CD8-positive, alpha-beta memory T cell (primary cell): ENCODE measurements at regions not wholly inside any gene's neighbourhood (a gene's known extent, or its start where the extent isn't known, plus 50 kb on each side); places are given as distances from the start of the nearest gene placed in this dataset.

Experiments used
- CTCF ChIA-PET: fragments of 350-600 bp; sonication (Branson Sonifier 250); formaldehyde crosslinking; loops from one replicate; lab custom pipeline; 2021; ENCODE audit warnings: antibody characterized with exemption; lab: Charles Lee
- POLR2A ChIA-PET: fragments of 350-600 bp; sonication (Branson Sonifier 250); formaldehyde crosslinking; loops from one replicate; lab custom pipeline; 2021; ENCODE audit warnings: antibody characterized with exemption; lab: Charles Lee
- DNase-seq, 5 donors: peaks; one replicate each; pipeline versions ENCODE4 v3.0.0 to v3.0.0-alpha.2; 2020 to 2022; ENCODE audit warnings: mixed read lengths in 1 of 5
- H3K27ac ChIP-seq: one replicate; pipeline ENCODE4 v1.7.0; 2013; ENCODE audit warnings: low read depth, mild to moderate bottlenecking, low read length, moderate library complexity
- H3K27me3 ChIP-seq: 2 replicates; pipeline ENCODE4 v1.7.0; 2013; ENCODE audit warnings: low read length, mild to moderate bottlenecking; ENCODE audit not compliant: insufficient read depth, poor library complexity, severe bottlenecking
- H3K36me3 ChIP-seq: 2 replicates; pipeline ENCODE4 v1.7.0; 2013; ENCODE audit warnings: mild to moderate bottlenecking, low read length, moderate library complexity; ENCODE audit not compliant: insufficient read depth
- H3K4me1 ChIP-seq: 2 replicates; pipeline ENCODE4 v1.7.0; 2013; ENCODE audit warnings: mild to moderate bottlenecking, low read length, moderate library complexity; ENCODE audit not compliant: insufficient read depth
- H3K4me3 ChIP-seq: 2 replicates; pipeline ENCODE4 v1.7.0; 2013; ENCODE audit warnings: mild to moderate bottlenecking, low read length
- H3K9me3 ChIP-seq: 2 replicates; pipeline ENCODE4 v1.7.0; 2013; ENCODE audit warnings: mild to moderate bottlenecking, low read length
- H3K27ac Mint-ChIP-seq, 8 donors: one replicate each; pipeline ENCODE4 v1.8.0; 2020 to 2021; ENCODE audit warnings: mixed read lengths in 8 of 8, mild to moderate bottlenecking in 6 of 8, inconsistent platforms in 3 of 8, moderate library complexity in 3 of 8
- H3K27me3 Mint-ChIP-seq, 2 donors: one replicate each; pipeline ENCODE4 v1.8.0; 2020 to 2021; ENCODE audit warnings: mixed read lengths in 2 of 2, mild to moderate bottlenecking in 1 of 2, moderate library complexity in 1 of 2
- H3K36me3 Mint-ChIP-seq, 3 donors: one replicate each; pipeline ENCODE4 v1.8.0; 2020 to 2021; ENCODE audit warnings: mixed read lengths in 3 of 3, inconsistent platforms in 1 of 3, mild to moderate bottlenecking in 1 of 3
- H3K4me1 Mint-ChIP-seq, 3 donors: one replicate each; pipeline ENCODE4 v1.8.0; 2020 to 2021; ENCODE audit warnings: mixed read lengths in 3 of 3, inconsistent platforms in 1 of 3, mild to moderate bottlenecking in 1 of 3
- H3K4me3 Mint-ChIP-seq, 7 donors: one replicate each; pipeline ENCODE4 v1.8.0; 2020 to 2021; ENCODE audit warnings: mixed read lengths in 7 of 7, mild to moderate bottlenecking in 6 of 7, moderate library complexity in 4 of 7, inconsistent platforms in 2 of 7
- H3K9me3 Mint-ChIP-seq, 5 donors: one replicate each; pipeline ENCODE4 v1.8.0; 2020 to 2022; ENCODE audit warnings: mixed read lengths in 5 of 5, mild to moderate bottlenecking in 3 of 5, moderate library complexity in 2 of 5, inconsistent platforms in 1 of 5

DNA sequence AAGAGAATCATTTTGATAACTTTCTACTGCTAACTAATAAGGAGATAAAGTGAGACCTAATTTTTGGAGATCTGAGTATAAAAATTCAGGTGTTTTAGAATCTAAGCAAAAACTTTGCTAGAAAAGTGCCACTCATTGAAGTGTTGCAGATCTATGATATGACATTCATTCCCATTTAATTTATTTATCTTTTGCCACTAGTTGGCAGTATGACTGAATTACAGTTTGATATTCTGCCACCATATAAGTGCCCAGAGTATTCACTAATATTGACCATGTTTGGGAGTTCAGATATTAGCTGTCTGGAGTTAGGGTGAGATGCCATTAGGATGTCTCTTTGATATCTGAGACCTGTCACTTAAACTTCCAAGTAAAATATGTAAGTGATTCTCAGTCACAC is 251.3 kb upstream of the GBE1 start:
- Histone ChIP-seq H3K4me1 (no peaks in the 10 kb centered on the region), H3K27me3 (no peaks in the 10 kb centered on the region), H3K36me3 (no peaks in the 10 kb centered on the region), H3K27ac (no peak overlapping the region), H3K9me3 (no peaks in the 10 kb centered on the region), H3K4me3 (no peak overlapping the region)
- Mint-ChIP-seq H3K27me3 (no peaks in the 10 kb centered on the region), H3K27ac (no peak overlapping the region), H3K4me1 (no peaks in the 10 kb centered on the region), H3K36me3 (peaks cover 0 to 2% (median 0%) of the 10 kb centered on the region in 3 donors), H3K9me3 (peaks cover 2 to 16% (median 6%) of the 10 kb centered on the region in 5 donors), H3K4me3 (no peak overlapping the region)
- CTCF ChIA-PET, result no interaction called here
- no peak for DNase-seq
- POLR2A ChIA-PET, result no interaction called here

DNA sequence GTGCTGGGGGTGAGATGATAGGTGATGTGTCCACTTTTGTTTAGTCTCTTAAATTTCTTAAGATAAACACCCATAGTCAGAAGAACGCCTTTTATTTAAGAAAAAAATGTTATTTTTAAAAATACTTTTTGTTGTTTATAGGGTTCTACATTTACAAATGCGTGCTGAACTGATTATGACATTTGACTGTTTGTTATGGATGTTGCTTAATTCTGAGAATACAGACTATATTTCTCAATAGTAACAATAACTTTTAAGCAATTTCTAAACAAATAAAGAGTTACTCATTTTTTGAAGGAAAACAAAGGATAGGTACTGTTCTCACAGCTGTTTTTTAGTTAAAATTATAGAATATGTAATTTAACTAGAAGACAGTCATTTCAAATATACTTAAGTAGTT is 249.9 kb upstream of the GBE1 start:
- Mint-ChIP-seq H3K9me3 (peaks cover 2 to 27% (median 6%) of the 10 kb centered on the region in 5 donors), H3K27ac (no peak overlapping the region), H3K36me3 (peaks cover 0 to 2% (median 0%) of the 10 kb centered on the region in 3 donors), H3K27me3 (no peaks in the 10 kb centered on the region), H3K4me1 (no peaks in the 10 kb centered on the region), H3K4me3 (no peak overlapping the region)
- no peaks in the 10 kb centered on the region for H3K27me3 ChIP-seq
- no peak for DNase-seq
- ChIA-PET CTCF (no interaction called here), POLR2A (no interaction called here)
- no peak overlapping the region for H3K4me3 ChIP-seq
- no peaks in the 10 kb centered on the region for H3K9me3 ChIP-seq
- H3K36me3 ChIP-seq, result no peaks in the 10 kb centered on the region
- no peaks in the 10 kb centered on the region for H3K4me1 ChIP-seq
- no peak overlapping the region for H3K27ac ChIP-seq

DNA sequence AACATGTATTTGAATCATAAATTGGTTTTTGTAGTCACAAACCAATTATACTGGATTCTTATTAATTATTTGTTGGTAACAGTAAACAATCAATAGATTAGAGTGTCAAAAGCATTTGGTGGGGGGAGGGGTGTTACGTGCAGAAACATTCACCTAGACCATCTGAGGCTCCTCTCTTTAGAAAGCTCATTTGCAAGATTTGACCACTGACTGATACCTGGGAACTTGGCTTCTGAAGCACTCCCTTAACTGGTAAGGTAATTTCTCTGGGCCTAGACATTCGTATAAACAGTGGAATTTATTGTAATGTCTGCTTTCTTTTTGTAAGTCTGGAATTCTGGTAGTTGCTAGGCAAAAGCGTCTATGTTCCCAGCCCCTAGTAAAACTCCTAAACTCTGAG is 243.8 kb upstream of the GBE1 start:
- POLR2A ChIA-PET, result no interaction called here
- Histone ChIP-seq H3K36me3 (no peaks in the 10 kb centered on the region), H3K4me3 (no peak overlapping the region), H3K4me1 (no peaks in the 10 kb centered on the region), H3K27me3 (no peaks in the 10 kb centered on the region), H3K9me3 (no peaks in the 10 kb centered on the region), H3K27ac (no peak overlapping the region)
- DNase-seq, result no peak
- no peaks in the 10 kb centered on the region for H3K27me3 Mint-ChIP-seq
- no peak overlapping the region for H3K27ac Mint-ChIP-seq
- no peaks in the 10 kb centered on the region for H3K4me1 Mint-ChIP-seq
- CTCF ChIA-PET, result no interaction called here
- peaks cover 0 to 2% (median 0%) of the 10 kb centered on the region in 3 donors for H3K36me3 Mint-ChIP-seq
- peaks cover 0 to 22% (median 5%) of the 10 kb centered on the region in 5 donors for H3K9me3 Mint-ChIP-seq
- H3K4me3 Mint-ChIP-seq, result no peak overlapping the region

DNA sequence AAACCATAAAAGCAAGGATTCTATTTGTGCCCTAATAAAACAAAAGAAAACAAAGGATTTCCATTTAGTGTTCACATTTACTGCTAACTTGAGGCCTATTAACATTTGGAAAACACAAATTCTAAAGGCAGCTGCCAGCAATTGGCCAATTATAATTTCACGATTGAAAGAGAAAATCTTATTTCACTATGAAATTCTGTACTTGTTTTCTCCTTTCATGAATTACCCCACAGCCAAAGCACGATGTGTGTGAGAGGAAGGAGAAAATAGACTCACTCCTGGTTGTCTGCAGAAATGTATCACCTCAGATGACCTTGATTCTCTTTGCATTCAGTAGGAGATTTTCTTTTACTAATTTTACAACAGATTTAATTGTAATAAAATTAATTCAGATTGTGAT is 242.8 kb upstream of the GBE1 start:
- Histone ChIP-seq H3K36me3 (no peaks in the 10 kb centered on the region), H3K4me1 (no peaks in the 10 kb centered on the region), H3K27ac (no peak overlapping the region), H3K27me3 (no peaks in the 10 kb centered on the region), H3K9me3 (no peaks in the 10 kb centered on the region), H3K4me3 (no peak overlapping the region)
- Mint-ChIP-seq H3K4me1 (no peaks in the 10 kb centered on the region), H3K36me3 (peaks cover 0 to 2% (median 0%) of the 10 kb centered on the region in 3 donors), H3K27me3 (no peaks in the 10 kb centered on the region), H3K4me3 (no peak overlapping the region), H3K9me3 (peaks cover 0 to 22% (median 5%) of the 10 kb centered on the region in 5 donors), H3K27ac (no peak overlapping the region)
- ChIA-PET POLR2A (no interaction called here), CTCF (no interaction called here)
- DNase-seq, result no peak

DNA sequence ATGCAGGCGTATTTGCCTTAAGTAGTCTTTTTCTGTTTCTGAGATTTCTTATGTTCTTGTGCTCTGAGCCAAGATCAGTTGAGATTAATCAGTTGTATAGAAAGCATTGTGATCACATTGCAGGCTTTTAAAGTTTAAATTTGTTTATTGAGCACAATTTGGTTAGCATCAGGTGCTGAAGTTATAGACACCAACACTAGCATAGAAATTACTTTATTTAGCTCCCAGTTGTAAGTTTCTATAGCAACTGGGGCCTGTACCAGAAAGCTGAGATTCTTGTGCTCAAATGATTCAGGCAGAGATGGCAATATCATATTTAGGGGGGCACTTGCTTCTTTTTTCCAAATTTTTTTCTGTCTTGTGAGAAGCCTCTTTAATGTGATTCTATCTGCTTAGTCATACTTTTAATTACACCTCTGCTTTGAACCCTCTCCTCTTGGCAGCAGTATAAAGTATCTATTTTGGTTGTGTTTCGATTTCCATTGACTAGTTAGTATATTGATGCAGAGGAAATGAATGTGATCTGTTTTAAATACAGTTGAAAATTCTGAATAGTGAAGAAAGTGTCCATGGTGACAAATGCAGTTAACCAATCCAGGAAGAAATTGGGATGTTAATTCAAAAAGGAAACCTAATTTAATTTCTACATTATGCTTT is 241.7 kb upstream of the GBE1 start:
- Histone ChIP-seq H3K4me1 (no peaks in the 10 kb centered on the region), H3K4me3 (no peak overlapping the region), H3K9me3 (no peaks in the 10 kb centered on the region), H3K27me3 (no peaks in the 10 kb centered on the region), H3K36me3 (no peaks in the 10 kb centered on the region), H3K27ac (no peak overlapping the region)
- Mint-ChIP-seq H3K27ac (no peak overlapping the region), H3K36me3 (no peaks in the 10 kb centered on the region), H3K27me3 (no peaks in the 10 kb centered on the region), H3K4me3 (no peak overlapping the region), H3K9me3 (peaks cover 0 to 13% (median 1%) of the 10 kb centered on the region in 5 donors), H3K4me1 (no peaks in the 10 kb centered on the region)
- ChIA-PET CTCF (no interaction called here), POLR2A (no interaction called here)
- no peak for DNase-seq

DNA sequence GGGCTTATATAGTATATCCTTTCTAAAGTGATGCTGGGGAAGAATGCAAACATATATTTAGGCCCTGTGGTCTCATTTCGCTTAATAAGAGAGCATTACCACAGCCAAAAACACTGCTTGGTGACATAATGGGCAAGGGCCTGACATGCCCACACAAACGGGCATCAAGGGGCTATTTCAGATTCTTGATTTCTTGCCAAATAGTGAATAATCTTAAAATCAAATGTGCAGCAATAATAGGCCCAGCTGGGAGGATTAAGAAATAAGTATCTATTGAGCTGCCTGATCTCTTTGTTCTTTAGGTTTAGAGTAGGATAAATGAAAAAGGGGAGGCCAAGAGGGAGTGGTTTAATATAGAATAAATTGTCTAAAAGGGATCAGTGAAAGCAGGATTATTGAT is 241.0 kb upstream of the GBE1 start:
- Mint-ChIP-seq H3K9me3 (peaks cover 0 to 9% (median 1%) of the 10 kb centered on the region in 5 donors), H3K4me1 (no peaks in the 10 kb centered on the region), H3K36me3 (no peaks in the 10 kb centered on the region), H3K27ac (no peak overlapping the region), H3K27me3 (no peaks in the 10 kb centered on the region), H3K4me3 (no peak overlapping the region)
- ChIA-PET CTCF (no interaction called here), POLR2A (no interaction called here)
- no peaks in the 10 kb centered on the region for H3K27me3 ChIP-seq
- no peaks in the 10 kb centered on the region for H3K36me3 ChIP-seq
- H3K4me3 ChIP-seq, result no peak overlapping the region
- H3K9me3 ChIP-seq, result no peaks in the 10 kb centered on the region
- no peak overlapping the region for H3K27ac ChIP-seq
- H3K4me1 ChIP-seq, result no peaks in the 10 kb centered on the region
- DNase-seq, result no peak

DNA sequence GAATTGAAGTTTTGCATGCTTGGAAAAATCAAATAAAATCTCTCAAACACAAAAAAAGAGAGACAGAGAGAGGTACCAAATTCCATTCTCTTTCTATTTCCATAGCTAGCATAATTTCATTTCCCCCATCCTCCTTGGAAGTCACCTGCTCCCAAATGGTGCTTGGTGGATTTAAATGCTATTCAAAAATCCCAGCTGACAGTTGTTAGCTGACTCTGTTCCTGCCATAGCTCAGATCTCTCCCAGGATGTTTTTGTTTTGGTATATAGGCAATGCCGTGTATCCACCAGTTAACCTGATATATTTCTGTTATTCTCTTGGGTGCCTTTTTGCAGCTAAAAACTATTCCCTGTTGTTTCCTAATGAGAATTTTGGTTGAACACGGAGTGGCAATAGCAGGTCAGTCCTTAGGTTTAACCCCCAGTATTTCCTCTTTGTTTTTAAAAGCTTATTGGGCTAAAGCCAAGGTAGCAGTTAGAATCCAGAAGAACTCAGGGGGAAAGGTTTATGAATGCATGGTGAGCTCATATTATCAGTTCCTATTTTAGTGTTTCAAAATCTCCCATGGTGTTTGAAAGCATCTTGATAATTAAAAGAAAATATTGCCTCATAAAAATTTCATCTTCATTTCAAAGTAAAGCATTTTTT is 240.0 kb upstream of the GBE1 start:
- no peaks in the 10 kb centered on the region for H3K4me1 Mint-ChIP-seq
- DNase-seq, result no peak
- Histone ChIP-seq H3K36me3 (no peaks in the 10 kb centered on the region), H3K9me3 (no peaks in the 10 kb centered on the region), H3K27ac (no peak overlapping the region), H3K4me3 (no peak overlapping the region), H3K4me1 (no peaks in the 10 kb centered on the region), H3K27me3 (no peaks in the 10 kb centered on the region)
- peaks cover 0 to 6% (median 1%) of the 10 kb centered on the region in 5 donors for H3K9me3 Mint-ChIP-seq
- no peaks in the 10 kb centered on the region for H3K36me3 Mint-ChIP-seq
- CTCF ChIA-PET, result no interaction called here
- H3K27me3 Mint-ChIP-seq, result peaks cover 0 to 2% of the 10 kb centered on the region in 2 donors
- H3K27ac Mint-ChIP-seq, result no peak overlapping the region
- H3K4me3 Mint-ChIP-seq, result no peak overlapping the region
- POLR2A ChIA-PET, result no interaction called here

DNA sequence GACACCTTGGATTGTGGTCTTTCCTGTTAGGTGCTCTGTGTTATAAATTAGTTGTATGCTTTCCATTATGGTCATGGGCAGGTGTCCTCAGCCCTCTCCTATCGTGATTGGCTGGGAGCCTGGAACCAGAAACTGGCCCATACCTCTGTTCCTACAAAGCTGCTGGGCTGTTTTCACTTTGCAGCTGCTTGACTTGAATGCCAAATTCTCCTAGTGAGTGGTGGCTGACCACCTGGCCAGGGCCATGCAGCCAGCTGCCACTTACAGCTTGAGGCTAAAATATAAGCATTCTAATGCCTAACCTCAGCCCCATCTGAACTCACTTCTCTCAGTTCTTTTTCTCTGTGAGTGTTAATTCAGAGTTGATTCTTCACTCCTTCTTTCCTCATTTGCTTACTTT is 239.3 kb upstream of the GBE1 start:
- Histone ChIP-seq H3K36me3 (no peaks in the 10 kb centered on the region), H3K9me3 (no peaks in the 10 kb centered on the region), H3K4me3 (no peak overlapping the region), H3K4me1 (no peaks in the 10 kb centered on the region), H3K27me3 (no peaks in the 10 kb centered on the region), H3K27ac (no peak overlapping the region)
- Mint-ChIP-seq H3K9me3 (peaks cover 0 to 10% (median 1%) of the 10 kb centered on the region in 5 donors), H3K4me1 (no peaks in the 10 kb centered on the region), H3K27ac (no peak overlapping the region), H3K36me3 (no peaks in the 10 kb centered on the region), H3K27me3 (peaks cover 0 to 2% of the 10 kb centered on the region in 2 donors), H3K4me3 (no peak overlapping the region)
- DNase-seq, result no peak
- CTCF ChIA-PET, result no interaction called here
- POLR2A ChIA-PET, result no interaction called here
